HG03354 (cell line): ENCODE measurements at regions not wholly inside any gene's neighbourhood (a gene's known extent, or its start where the extent isn't known, plus 50 kb on each side); places are given as distances from the start of the nearest gene placed in this dataset.
"Not testable (repeated sequence)": the region's sequence is repeated elsewhere in the genome, so short reads cannot be mapped to it uniquely, and the experiment has no call there.

Experiments
- ATAC-seq: cut with Tn5 transposase; IDR thresholded peaks from one replicate; pipeline ENCODE4 v1.9.1; 2021; ENCODE audit warnings: mild to moderate bottlenecking; ENCODE audit not compliant: unreplicated experiment, poor library complexity, severe bottlenecking

DNA sequence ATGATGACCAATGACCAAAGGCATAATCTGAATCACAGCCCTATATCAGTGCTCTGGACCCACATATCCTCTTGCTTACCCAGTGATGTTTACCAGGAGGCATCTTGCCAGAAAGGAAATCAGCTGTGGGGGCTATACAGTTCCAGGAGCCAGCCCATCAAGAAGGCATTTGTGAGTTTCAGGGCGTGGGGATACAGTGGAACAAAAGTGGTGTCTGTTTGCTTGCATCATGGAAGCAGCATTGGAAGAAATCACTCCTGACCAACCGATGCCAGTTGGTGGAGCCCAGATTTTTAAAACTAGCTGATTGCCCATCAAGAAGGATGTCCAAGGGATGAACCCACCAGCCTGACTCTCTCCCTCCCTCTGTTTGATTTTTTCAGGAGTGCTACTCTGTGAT, 106.5 kb upstream of the EGFLAM start:
- ATAC-seq = no peak

DNA sequence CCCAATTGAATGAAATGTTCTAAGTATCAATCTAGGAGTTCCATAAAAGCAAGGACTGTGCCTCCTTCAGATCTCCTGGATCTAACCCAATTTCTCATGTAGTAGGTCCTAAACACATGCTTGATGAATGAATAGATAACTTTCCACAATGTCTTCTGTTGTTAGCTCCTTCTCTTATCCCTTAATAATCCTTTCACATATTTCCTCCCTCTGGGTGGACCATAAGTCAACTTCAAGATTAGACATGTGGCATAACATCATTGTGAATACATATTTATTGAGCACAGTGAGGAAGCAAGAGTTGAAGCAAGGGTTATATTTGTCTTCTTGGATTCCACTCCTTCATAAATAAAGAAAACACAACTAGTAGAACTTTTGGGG, 108.6 kb upstream of the EGFLAM start:
- ATAC-seq = no peak

DNA sequence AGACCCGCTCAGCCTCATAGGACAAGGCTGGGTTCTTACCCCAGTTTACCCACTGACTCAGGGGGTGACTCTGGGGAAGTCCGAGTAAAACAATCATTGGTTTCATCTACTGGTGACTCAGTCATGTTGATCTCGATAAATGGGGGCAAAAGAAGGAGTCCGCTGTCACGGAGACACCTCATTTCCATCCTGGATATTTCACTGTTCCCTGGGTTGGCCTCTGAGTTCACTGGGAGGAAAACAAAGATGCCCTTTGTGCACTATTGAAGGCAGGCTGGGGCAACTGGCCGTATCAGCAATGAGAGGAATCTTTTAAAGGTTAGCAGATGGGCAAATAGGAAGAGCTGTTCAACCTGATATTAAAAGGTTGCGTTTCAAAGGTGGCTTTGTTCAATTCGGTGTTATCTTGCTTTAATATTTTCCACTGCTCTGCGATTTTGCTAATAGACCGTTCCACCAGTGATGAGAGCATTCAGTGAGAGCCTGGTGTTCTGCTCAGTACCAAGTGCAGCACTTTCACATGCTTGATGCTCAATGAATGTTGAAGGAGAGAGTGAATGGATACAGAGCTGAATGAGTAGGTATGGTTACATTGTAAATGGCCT, 110.2 kb upstream of the EGFLAM start:
- no peak for ATAC-seq

- no peak for ATAC-seq
Observed at GRCh38 chr5:38143384-38143783, 115.0 kb upstream of the EGFLAM start.

DNA sequence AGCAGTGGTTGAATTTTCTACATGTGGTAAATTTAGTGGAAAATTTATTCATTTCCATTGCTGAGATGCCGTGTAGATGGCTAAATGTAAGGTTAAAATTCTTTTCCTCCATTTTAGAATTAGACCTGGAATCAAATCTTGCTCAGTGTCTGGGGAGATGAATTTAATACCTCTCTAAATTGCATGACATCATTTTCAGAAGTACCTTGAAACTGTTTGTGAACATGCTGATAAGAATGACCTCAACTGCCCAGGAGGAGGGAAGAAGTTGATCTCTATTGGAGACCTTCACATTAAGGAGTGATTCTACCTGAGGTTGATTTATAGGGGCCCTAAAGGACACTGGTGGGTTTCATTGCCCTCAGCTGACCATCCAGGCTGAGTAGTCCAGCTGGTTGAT, 116.7 kb upstream of the EGFLAM start:
- no peak for ATAC-seq

DNA sequence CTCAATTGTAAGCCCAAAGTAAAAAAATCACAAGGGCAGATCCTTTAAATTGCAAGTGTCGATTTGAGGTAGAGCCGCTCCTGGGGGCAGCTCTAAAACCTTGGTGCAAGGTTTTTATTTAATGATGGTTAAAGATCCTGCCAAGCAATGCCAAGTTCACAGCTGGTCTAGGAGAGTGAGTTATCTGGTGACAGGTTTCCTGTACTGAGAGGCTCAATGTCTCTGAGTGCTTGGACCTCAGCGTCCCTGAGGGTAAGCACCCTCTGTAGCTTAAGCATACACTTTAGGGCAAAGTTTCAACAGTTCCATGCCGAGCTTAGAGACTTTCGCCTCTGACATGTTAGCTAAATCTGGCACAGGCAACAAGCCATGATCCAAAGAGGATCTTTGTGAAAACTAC, 119.8 kb upstream of the EGFLAM start:
- ATAC-seq = no peak

- ATAC-seq = no peak
Observed at GRCh38 chr5:38135486-38136039, 122.8 kb upstream of the EGFLAM start.

DNA sequence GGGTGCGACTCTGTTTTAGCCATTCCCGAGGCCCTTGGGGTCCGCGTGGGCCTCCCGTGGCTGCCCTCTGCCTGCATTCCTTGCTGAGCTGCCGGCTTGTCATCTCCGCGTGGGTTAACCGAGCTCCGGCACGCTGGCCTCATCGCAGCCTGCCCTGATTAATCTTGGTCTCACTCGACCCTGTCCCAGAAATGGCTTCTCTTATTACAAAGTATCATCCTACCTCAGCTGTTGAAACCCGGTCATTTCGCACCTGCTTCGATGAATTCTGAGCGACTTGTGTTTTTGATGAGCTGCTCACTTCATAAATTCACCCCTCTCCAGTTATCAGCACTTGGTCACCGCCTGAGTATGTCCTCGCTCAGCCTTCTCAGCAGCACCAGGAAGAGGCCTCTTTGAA, 123.5 kb upstream of the EGFLAM start:
- no peak for ATAC-seq

DNA sequence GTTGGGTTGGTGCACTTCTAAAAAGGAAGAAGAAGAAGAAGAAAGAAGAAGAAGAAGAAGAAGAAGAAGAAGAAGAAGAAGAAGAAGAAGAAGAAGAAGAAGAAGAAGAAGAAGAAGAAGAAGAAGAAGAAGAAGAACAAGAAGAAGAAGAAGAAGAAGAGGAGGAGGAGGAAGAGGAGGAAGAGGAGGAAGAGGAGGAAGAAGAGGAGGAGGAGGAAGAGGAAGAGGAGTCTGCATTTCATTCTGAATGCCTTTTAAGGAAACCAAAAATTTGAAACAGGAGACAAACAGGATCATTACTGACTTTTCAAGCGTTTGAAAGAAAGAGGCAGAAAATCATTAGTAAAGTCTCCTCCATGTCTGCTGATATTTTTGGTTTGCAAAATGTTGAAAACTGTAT, 124.1 kb upstream of the EGFLAM start:
- not testable (repeated sequence) for ATAC-seq

DNA sequence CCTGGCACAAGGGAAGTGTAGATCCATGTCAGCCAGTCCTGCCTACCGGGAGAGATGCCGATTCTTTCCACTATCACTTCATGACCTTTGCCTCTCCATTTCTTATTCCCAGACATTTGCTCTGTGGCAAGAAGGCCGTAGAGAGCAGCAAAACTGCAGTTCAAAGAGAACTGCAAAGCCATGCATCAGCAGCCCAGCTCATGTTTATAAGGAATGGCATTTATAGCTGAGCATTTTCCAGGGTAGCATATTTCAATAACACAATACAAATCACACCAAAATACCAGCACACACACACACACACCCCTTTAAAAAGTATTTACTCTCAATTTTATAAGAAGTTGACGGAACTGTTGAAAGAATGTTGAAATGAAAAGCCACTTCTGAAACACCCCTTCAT, 126.7 kb upstream of the EGFLAM start:
- no peak for ATAC-seq

DNA sequence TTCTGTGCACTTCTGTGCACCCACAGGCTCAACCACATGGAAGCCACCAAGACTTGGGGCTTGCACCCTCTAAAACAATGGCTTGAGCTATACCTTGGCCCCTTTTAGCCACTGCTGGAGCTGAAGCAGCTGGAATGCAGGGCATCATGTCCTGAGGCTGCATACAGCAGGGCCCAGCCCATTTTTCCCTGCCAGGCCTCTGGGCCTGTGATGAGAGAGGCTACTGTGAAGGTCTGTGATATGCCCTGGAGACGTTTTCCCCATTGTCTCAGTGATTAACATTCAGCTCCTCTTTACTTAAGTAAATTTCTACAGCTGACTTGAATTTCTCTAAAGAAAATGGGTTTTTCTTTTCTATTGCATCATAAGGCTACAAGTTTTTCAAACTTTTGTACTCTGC, 134.0 kb upstream of the EGFLAM start:
- no peak for ATAC-seq

GRCh38 chr5:38121420-38121819, 136.9 kb upstream of the EGFLAM start:
- no peak for ATAC-seq

DNA sequence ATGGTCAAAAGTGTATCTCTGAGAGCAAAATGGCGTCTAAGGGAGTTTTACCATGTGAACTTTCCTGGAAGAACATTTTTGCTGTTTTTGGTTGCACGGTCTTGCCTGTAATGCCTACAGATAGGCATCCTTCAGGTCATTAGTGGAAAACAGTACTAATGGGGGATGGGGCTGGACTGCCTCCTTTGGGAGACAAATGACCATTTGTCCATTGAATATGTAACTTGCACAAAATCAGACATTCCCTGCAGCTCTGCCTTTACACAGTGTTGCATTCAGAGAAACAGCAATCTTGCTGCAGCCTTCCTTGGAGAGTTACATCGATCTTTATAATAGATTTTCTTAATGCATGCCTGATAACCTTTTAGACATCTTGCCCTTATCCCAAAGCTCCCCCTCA, 138.5 kb upstream of the EGFLAM start:
- ATAC-seq = no peak

DNA sequence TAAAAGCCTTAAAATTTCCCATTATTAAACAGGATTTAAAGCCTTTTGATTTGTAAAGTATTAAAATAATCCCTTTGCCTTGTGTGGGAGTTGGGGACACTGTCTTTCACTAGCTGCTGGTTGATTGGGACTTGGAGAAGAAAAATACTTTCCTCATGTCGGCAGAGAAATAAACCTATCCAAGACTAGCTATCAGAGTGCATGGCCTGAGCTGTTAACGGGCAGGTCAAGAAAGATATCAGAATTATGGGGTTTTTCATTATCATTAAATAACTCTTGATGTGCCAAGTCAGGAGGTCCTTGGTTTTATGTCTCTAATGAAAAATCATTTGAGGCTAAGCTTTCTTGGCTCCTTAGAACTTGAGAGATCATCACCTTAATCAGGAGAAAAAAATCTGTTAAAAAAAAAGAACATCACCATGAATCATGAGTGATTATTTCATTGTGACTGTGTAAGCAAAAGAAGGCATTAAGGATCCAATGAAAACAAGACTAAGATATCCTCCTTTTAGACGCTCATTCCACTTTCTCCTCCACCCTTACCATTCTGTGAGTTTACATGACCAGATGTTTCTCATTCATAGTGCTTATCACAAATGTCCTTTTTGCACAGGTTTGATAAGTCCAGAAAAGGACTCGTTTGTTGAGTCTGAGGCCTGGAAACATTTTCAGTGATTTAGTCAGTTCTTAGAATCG, 140.4 kb upstream of the EGFLAM start:
- no peak for ATAC-seq

- ATAC-seq = no peak
Observed at GRCh38 chr5:38115318-38115827, 143.0 kb upstream of the EGFLAM start.

GRCh38 chr5:38113880-38114279, 144.5 kb upstream of the EGFLAM start:
- ATAC-seq = no peak

DNA sequence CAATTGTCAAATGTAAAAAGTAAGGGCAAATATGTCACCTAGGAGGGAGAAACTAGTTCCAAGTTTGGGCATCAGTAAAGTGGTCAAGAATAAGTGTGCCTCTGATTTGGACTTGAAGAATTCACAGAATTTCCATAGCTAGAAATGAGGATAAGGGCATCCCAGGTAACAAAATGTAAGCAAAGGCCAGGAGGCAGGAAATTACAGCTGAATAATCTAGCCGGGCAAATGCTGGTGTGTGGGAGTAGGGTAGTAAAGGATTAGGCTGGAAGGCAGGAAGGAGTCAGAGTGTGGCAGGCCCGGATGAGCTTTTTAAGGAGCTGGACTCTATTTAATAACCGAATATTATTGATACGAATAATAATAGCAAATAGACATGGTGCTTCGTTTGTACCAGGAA, 144.9 kb upstream of the EGFLAM start:
- ATAC-seq = no peak

DNA sequence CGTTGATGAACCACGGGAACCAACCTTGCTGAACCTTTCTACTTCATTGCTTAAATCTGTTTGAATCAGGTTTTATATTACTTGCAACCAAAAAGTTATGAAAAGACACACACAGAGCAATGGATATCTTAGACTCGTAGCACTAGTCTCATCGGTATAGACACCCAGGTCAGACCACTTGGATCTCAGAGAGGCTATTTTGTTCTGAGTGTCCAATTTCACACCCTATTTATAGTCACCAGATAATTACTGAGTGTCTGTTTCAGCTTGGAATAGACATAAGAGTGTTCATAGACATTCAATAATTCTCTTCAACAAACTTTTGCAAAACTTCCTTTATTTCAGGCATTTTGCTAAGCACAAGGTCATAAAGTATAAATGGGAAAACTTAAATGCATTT, 145.4 kb upstream of the EGFLAM start:
- ATAC-seq = no peak

DNA sequence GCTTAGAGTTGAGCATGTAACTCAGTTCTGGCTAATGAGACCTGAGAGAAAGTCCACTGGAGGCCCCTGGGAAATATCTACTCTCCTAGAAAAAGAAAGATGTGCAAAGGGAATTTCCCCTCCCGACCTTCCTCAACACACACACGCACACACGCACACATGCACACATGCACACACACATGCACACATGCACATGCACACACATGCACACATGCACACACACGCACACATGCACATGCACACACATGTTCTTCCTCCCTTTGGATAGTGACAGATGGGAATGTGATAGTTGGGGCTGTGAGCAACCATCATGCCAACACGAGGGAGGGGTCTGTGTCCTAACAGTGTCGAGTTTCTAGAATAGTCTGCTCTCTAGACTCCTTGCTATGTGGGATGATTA, 148.2 kb upstream of the EGFLAM start:
- no peak for ATAC-seq

DNA sequence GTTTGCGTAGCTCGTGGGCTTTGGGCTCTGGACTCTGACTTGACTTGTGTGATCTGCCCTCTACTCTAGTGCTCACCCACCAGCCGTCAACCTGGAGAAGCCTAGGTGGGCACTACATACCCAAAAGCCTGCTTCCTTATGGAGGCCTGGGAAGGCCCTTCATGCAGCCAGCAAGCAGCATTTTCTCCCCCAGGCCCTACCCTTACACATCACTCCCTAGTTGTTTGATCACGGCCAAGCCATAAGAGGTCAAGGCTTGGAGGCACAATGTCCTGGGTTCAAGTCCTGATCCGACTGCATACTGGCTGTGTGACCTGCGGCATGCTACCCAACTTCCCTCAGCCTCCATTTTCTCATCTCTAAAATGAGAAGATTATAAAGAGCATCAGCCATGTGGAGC, 151.3 kb upstream of the EGFLAM start:
- no peak for ATAC-seq

DNA sequence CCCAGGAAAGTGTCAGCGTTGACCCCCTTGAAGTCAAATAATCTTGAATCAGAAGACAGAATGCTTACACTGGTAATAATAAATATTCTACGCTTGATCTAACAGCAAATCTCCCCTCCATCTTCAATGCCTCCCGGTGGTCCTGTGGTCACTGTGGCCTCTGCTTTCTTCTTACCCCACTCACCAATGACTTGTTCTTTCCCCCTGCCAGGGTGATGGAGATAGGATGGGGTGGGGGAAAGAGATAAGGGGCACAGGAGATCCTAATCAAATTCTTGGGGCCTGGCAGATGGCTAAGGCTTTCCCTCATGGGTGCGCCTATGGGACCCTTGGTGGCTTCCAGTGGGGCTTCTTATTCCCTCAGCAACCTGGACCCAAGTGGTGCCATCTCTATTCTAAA, 152.6 kb upstream of the EGFLAM start:
- ATAC-seq = no peak

DNA sequence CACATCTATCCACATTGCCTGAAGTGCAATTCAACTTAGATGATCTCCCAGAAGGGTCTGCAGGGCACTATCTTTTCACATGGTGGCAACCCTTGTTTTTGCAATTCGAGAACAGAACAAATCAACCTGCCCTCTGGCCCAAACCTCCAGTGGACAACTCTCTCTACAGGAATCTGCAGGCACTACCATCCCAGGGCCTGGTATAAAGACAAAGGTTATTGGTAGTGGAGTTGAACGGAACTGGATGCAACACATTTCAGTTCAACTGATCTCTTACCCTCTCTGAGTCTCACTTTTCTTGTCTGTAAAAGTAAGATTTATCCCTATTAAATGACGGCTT, 153.2 kb upstream of the EGFLAM start:
- ATAC-seq = no peak
